SJCRH30 (cell line): ENCODE measurements at regions not wholly inside any gene's neighbourhood (a gene's known extent, or its start where the extent isn't known, plus 50 kb on each side); places are given as distances from the start of the nearest gene placed in this dataset.

ENCODE experiments used
- DNase-seq, 2 experiments: peaks; one replicate each; pipeline ENCODE4 v3.0.0-alpha.2; 2015 to 2020
- H3K27ac ChIP-seq: fragments of 250-450 bp; sonication (Bioruptor Pico); 2 replicates; pipeline ENCODE4 v1.5.1; 2020; ENCODE audit warnings: mild to moderate bottlenecking, moderate library complexity
- H3K27me3 ChIP-seq: fragments of 250-450 bp; sonication (Bioruptor Pico); 2 replicates; pipeline ENCODE4 v1.5.1; 2020; ENCODE audit warnings: mild to moderate bottlenecking, moderate library complexity
- H3K36me3 ChIP-seq: fragments of 250-450 bp; sonication (Bioruptor Pico); 2 replicates; pipeline ENCODE4 v1.5.1; 2020; ENCODE audit warnings: mild to moderate bottlenecking, moderate library complexity
- H3K4me1 ChIP-seq: fragments of 250-450 bp; sonication (Bioruptor Pico); 2 replicates; pipeline ENCODE4 v1.5.1; 2020; ENCODE audit warnings: mild to moderate bottlenecking, moderate library complexity
- H3K4me3 ChIP-seq: fragments of 250-450 bp; sonication (Bioruptor Pico); 2 replicates; pipeline ENCODE4 v1.5.1; 2020; ENCODE audit warnings: mild to moderate bottlenecking, moderate library complexity
- H3K9me3 ChIP-seq: fragments of 250-450 bp; sonication (Bioruptor Pico); replicated peaks from 2 replicates; pipeline ENCODE4 v1.5.1; 2020; ENCODE audit warnings: mild to moderate bottlenecking, moderate library complexity

DNA sequence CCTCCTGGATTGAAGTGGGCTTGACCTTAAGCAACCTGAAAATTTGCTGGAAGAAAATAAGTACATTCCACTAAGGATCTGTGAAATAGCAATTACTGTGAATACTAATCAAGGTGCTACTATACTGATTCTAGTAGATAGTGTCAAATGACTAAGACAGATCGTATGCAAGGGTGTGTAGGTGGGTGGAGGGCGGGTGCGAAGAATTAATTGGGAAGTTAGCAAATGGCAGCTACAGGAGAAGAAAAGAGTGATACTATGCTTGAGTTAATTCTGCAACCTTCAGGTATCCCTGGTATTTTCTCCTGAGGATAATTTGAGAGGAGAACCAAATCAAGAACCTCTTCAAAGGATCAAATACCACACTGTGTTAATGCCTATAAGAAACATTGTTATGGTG, 501.9 kb downstream of the INHBA start:
- Histone ChIP-seq H3K36me3 (no peaks in the 10 kb centered on the region), H3K27me3 (no peaks in the 10 kb centered on the region), H3K9me3 (no peaks in the 10 kb centered on the region), H3K4me3 (no peak overlapping the region), H3K27ac (no peak overlapping the region), H3K4me1 (no peaks in the 10 kb centered on the region)
- DNase-seq = no peak

GRCh38 chr7:41199136-41199535, 503.8 kb downstream of the INHBA start:
- DNase-seq = no peak
- Histone ChIP-seq H3K4me1 (no peaks in the 10 kb centered on the region), H3K9me3 (no peaks in the 10 kb centered on the region), H3K27me3 (no peaks in the 10 kb centered on the region), H3K36me3 (no peaks in the 10 kb centered on the region), H3K4me3 (no peak overlapping the region), H3K27ac (no peak overlapping the region)

DNA sequence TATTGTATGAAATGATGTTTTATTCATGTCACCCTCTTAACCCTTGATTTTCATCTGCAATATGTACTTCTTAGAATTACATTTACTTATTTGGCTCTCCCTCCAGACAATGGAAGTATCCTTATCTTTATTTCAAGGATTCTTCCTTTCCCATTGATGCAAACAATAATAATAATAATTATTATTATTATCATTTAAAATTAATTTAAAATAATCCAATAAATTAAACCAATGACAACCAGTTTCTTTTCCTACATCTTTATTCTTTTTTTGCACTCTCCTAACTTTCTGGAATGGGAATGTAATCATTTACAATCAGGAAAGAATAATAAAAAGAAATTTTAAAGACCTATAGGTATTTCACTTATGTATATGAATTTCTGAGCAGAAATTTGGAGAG, 504.4 kb downstream of the INHBA start:
- no peak overlapping the region for H3K27ac ChIP-seq
- H3K27me3 ChIP-seq = no peaks in the 10 kb centered on the region

DNA sequence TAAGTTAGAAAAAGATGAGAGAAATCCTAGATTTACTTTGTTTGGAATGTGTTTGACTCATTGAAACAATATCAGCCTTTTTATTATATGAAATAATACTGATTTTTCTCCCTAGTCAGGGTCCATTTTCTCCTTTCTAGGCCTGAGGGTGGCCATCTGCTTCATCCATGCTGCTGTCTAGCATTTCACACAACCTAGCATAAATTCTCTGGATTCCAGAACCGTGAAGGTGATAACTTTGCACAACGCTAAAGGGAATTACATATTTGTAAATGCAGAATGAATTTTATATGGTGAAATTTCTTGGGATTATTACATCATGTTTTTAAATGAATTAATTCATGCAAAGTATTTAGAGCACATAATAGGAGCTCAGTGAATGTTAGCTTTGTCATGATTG, 505.1 kb downstream of the INHBA start:
- Histone ChIP-seq H3K9me3 (no peaks in the 10 kb centered on the region), H3K36me3 (no peaks in the 10 kb centered on the region), H3K27me3 (no peaks in the 10 kb centered on the region), H3K4me3 (no peak overlapping the region), H3K27ac (no peak overlapping the region), H3K4me1 (no peaks in the 10 kb centered on the region)
- DNase-seq = no peak

More for the DNA sequence above, 504.4 kb downstream of the INHBA start:
- Histone ChIP-seq H3K9me3 (no peaks in the 10 kb centered on the region), H3K4me1 (no peaks in the 10 kb centered on the region), H3K4me3 (no peak overlapping the region), H3K36me3 (no peaks in the 10 kb centered on the region)
- no peak for DNase-seq

DNA sequence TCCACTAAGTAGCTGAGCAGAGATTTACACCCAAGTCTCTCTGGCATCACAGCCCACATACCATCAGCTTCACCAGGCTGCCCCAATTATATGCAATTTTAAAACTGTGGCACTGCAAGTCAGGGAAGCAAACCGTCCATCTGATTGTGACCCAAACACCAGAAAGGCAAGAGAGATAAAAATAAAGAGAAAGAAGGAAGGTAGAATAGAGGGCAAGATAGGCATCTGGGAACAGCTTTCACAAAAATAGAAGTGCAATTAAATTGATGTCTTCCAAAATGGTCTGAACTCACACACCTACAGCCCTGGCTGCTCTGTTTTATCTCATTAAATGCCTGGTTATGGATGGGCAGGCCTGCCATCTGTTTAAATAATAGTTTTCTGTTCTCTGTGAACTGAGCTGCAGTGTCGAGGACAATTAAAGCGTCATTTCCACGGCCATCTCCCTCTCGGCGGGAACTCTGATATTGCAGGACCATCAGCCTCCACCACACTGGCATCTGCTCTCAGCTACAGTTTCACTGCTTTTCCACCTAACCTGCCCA, 509.1 kb downstream of the INHBA start:
- no peaks in the 10 kb centered on the region; the same call in 1 of the 2 replicates for H3K27me3 ChIP-seq
- no peak overlapping the region for H3K4me3 ChIP-seq
- H3K27ac ChIP-seq = no peak overlapping the region
- DNase-seq = no peak
- no peaks in the 10 kb centered on the region for H3K36me3 ChIP-seq
- H3K9me3 ChIP-seq = no peaks in the 10 kb centered on the region
- H3K4me1 ChIP-seq = no peaks in the 10 kb centered on the region; the same call in 1 of the 2 replicates

DNA sequence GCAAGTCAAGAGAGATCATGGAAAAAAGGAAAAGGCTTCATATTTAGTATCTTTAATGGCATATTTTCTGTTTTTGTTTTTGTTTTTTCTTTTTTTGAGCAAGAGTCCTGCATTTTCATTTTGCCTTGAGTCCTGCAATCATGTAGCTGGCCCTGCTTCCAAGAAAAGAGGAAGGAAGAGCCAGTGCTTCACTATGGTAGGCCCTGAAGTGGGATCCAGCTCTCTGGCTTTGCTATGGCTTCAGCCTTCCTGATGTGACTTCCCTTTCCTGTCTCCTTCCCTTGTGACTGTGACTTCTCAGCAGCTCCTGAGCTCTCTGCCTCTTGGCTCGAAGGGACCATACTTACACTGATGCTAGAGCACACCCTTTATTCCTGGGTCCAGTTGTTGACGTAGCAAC, 512.3 kb downstream of the INHBA start:
- Histone ChIP-seq H3K27ac (no peak overlapping the region), H3K36me3 (no peaks in the 10 kb centered on the region), H3K4me1 (no peaks in the 10 kb centered on the region; the same call in 1 of the 2 replicates), H3K4me3 (no peak overlapping the region), H3K27me3 (no peaks in the 10 kb centered on the region; the same call in 1 of the 2 replicates), H3K9me3 (no peaks in the 10 kb centered on the region)
- DNase-seq = no peak

- Histone ChIP-seq H3K27ac (no peak overlapping the region), H3K9me3 (no peaks in the 10 kb centered on the region), H3K36me3 (no peaks in the 10 kb centered on the region), H3K4me3 (no peak overlapping the region), H3K4me1 (no peaks in the 10 kb centered on the region; the same call in 1 of the 2 replicates), H3K27me3 (no peaks in the 10 kb centered on the region; the same call in 1 of the 2 replicates)
- no peak for DNase-seq
These were observed 513.0 kb downstream of the INHBA start for GRCh38 chr7:41189866-41190265.

GRCh38 chr7:41188163-41189130, 514.4 kb downstream of the INHBA start:
- H3K27me3 ChIP-seq = no peaks in the 10 kb centered on the region; the same call in 1 of the 2 replicates
- no peak overlapping the region for H3K4me3 ChIP-seq
- no peak overlapping the region for H3K27ac ChIP-seq
- no peaks in the 10 kb centered on the region for H3K9me3 ChIP-seq
- no peaks in the 10 kb centered on the region for H3K36me3 ChIP-seq
- peaks cover 8% of the 10 kb centered on the region for H3K4me1 ChIP-seq
- no peak for DNase-seq

- no peaks in the 10 kb centered on the region for H3K36me3 ChIP-seq
- H3K4me1 ChIP-seq = peaks cover 9% of the 10 kb centered on the region
- no peak for DNase-seq
- H3K4me3 ChIP-seq = no peak overlapping the region
- H3K27ac ChIP-seq = no peak overlapping the region
- H3K9me3 ChIP-seq = no peaks in the 10 kb centered on the region
- H3K27me3 ChIP-seq = no peaks in the 10 kb centered on the region; the same call in 1 of the 2 replicates
These were observed 515.6 kb downstream of the INHBA start for GRCh38 chr7:41187322-41187721.

GRCh38 chr7:41185851-41186250, 517.0 kb downstream of the INHBA start:
- Histone ChIP-seq H3K4me1 (peaks cover 9% of the 10 kb centered on the region), H3K4me3 (no peak overlapping the region), H3K27ac (no peak overlapping the region), H3K9me3 (no peaks in the 10 kb centered on the region), H3K36me3 (no peaks in the 10 kb centered on the region), H3K27me3 (no peaks in the 10 kb centered on the region)
- no peak for DNase-seq

GRCh38 chr7:41183741-41184140, 519.1 kb downstream of the INHBA start:
- Histone ChIP-seq H3K27me3 (no peaks in the 10 kb centered on the region), H3K9me3 (no peaks in the 10 kb centered on the region), H3K4me3 (peak overlapping the region; percentile 8; the same call in 1 of the 2 replicates), H3K4me1 (peaks cover 9% of the 10 kb centered on the region), H3K27ac (peak overlapping the region; percentile 60), H3K36me3 (no peaks in the 10 kb centered on the region)
- peak; percentile 36 to 61 for DNase-seq

DNA sequence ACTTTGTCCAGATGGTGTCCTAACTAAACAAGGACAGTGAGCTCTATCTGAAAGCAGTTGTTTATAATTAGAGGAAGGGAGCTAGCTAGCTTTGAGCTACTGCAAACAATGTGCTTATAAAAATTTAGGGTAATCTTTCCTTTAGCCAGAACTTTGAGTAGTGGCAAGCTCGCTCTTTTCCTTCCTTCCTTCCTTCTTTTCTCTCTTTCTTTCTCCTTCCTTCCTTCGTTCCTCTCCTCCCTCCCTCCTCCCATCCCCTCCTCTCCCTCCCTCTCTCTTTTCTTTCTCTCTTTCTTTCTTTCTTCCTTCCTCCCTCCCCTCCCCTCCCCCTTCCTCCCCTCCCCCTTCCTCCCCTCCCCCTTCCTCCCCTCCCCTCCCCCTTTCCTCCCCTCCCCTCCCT, 520.1 kb downstream of the INHBA start:
- no peak overlapping the region for H3K4me3 ChIP-seq
- H3K27me3 ChIP-seq = no peaks in the 10 kb centered on the region
- DNase-seq = no peak
- H3K27ac ChIP-seq = no peak overlapping the region
- H3K9me3 ChIP-seq = no peaks in the 10 kb centered on the region
- peaks cover 9% of the 10 kb centered on the region for H3K4me1 ChIP-seq
- no peaks in the 10 kb centered on the region for H3K36me3 ChIP-seq

GRCh38 chr7:41175435-41175834, 527.5 kb downstream of the INHBA start:
- no peaks in the 10 kb centered on the region for H3K4me1 ChIP-seq
- no peak overlapping the region for H3K27ac ChIP-seq
- no peak overlapping the region for H3K4me3 ChIP-seq
- H3K27me3 ChIP-seq = no peaks in the 10 kb centered on the region; the same call in 1 of the 2 replicates
- no peak for DNase-seq
- H3K9me3 ChIP-seq = no peaks in the 10 kb centered on the region
- H3K36me3 ChIP-seq = no peaks in the 10 kb centered on the region

DNA sequence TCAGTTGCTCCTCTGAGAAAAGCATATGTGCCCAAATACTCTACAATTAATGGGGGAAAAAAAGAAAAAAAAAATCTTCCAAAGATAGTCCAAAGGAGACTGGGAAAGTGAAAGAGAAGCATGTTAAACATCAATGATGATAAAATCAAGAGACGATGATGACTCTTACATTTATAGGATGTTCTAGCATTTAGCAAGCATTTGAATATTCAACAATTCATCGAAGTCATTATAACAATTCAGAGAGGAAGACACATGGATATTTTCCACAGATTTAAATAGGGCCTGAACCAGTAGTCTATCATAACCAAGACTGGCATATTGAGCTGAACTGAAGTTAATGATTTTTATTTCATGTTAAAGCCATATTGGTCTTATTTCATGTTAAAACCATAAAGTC, 528.4 kb downstream of the INHBA start:
- Histone ChIP-seq H3K27me3 (no peaks in the 10 kb centered on the region; the same call in 1 of the 2 replicates), H3K36me3 (no peaks in the 10 kb centered on the region), H3K27ac (no peak overlapping the region), H3K4me3 (no peak overlapping the region), H3K9me3 (no peaks in the 10 kb centered on the region), H3K4me1 (no peaks in the 10 kb centered on the region)
- DNase-seq = no peak

GRCh38 chr7:41170466-41170865, 532.4 kb downstream of the INHBA start:
- no peaks in the 10 kb centered on the region for H3K36me3 ChIP-seq

More at GRCh38 chr7:41170466-41170865, 532.4 kb downstream of the INHBA start:
- H3K27me3 ChIP-seq = no peaks in the 10 kb centered on the region; the same call in 1 of the 2 replicates
- no peak overlapping the region for H3K27ac ChIP-seq
- no peak for DNase-seq
- H3K9me3 ChIP-seq = no peaks in the 10 kb centered on the region
- H3K4me3 ChIP-seq = no peak overlapping the region
- no peaks in the 10 kb centered on the region for H3K4me1 ChIP-seq
